ENCODE measurements at regions not wholly inside any gene's neighbourhood (a gene's known extent, or its start where the extent isn't known, plus 50 kb on each side); places are given as distances from the start of the nearest gene placed in this dataset.

DNA sequence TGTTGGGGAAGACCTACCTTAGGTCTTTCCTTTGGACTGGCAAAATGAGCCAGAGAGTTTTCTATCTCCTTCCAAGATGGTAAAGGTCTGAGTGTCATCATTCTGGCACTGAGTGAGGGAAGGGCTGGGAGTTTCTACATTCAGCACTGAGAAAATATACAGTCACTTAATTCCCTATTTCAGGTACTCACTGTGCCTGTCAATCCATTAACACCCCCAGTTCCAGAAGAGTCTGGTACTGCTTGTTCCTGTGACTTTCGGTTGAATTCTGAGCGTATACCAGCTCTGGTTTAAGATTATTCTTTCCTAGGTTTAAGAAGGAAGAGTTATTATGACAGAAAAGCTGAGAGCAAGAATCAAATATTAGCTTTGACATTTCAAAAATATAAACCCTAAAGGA lies 68.4 kb downstream of the MTX3 start:
- TF ChIP-seq, protein P1, sequence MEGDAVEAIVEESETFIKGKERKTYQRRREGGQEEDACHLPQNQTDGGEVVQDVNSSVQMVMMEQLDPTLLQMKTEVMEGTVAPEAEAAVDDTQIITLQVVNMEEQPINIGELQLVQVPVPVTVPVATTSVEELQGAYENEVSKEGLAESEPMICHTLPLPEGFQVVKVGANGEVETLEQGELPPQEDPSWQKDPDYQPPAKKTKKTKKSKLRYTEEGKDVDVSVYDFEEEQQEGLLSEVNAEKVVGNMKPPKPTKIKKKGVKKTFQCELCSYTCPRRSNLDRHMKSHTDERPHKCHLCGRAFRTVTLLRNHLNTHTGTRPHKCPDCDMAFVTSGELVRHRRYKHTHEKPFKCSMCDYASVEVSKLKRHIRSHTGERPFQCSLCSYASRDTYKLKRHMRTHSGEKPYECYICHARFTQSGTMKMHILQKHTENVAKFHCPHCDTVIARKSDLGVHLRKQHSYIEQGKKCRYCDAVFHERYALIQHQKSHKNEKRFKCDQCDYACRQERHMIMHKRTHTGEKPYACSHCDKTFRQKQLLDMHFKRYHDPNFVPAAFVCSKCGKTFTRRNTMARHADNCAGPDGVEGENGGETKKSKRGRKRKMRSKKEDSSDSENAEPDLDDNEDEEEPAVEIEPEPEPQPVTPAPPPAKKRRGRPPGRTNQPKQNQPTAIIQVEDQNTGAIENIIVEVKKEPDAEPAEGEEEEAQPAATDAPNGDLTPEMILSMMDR (IDR thresholded peaks at IDR 0.05) = no peak
- TF ChIP-seq POLR2A (IDR thresholded peaks at IDR 0.05) = no peak

Data from breast epithelium (tissue), 3 donors.